ENCODE measurements at regions not wholly inside any gene's neighbourhood (a gene's known extent, or its start where the extent isn't known, plus 50 kb on each side); places are given as distances from the start of the nearest gene placed in this dataset.
"Not testable (repeated sequence)": the region's sequence is repeated elsewhere in the genome, so short reads cannot be mapped to it uniquely, and the experiment has no call there.

GRCh38 chr9:104195142-104195541, 101.0 kb downstream of the SMC2 start:
- DNase-seq (ENCODE audit: low spot score) = not testable (repeated sequence)

DNA sequence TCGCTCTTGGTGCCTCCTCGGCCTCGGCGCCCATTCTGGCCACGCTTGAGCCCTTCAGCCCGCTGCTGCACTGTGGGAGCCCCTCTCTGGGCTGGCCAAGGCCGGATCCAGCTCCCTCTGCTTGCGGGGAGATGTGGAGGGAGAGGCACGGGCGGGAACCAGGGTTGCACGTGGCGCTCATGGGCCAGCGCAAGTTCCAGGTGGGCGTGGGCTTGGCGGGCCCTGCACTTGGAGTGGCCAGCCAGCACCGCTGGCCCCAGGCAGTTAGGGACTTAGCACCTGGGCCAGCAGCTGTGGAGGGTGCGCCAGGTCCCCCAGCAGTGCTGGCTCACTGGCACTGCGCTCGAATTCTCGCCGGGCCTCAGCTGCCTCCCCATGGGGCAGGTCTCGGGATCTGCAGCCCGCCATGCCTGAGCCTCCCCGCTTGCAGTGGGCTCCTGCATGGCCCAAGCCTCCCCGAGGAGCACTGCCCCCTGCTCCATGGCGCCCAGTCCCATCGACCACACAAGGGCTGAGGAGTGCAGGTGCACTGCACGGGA, 106.4 kb downstream of the SMC2 start:
- DNase-seq (ENCODE audit: low spot score) = no peak

DNA sequence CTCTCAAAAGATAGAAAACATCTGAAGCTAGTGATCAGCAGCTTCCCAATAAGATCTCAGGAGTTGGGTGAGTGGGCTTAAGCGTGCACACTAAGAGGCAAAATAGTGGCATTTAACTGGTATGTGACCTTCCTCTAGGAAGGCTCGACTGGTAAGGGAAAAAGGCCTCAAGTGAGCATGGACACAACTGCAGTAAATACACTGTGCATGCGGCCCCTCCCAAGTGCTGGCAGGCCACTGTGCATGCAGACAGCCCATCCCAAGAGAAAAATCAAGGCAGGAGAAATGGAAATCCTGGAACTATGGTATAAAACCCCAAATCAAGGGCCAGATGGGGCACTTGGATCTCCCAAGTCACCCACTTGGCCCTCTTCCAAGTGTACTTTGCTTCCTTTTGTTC, 112.7 kb downstream of the SMC2 start:
- DNase-seq (ENCODE audit: low spot score) = no peak

DNA sequence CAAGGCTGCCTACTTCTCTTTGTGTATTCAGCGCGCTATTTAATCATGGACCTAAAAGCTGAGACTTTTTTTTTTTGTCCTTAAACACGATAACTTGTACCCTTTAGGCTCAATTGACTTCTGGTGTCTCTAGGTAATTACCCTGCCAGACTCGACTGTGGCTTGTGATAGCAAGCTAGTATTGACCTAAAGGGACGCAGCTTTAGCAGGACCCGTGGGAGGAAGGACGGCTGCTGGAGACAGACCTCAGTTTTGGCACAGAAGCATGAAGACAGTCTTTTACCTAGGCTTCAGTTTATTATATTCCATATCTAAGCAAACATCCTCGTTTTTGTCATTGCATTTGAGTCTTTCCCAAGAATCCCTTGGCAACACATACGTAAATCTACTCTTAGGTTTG, 115.3 kb downstream of the SMC2 start:
- DNase-seq (ENCODE audit: low spot score) = no peak

GRCh38 chr9:104227108-104227507, 133.0 kb downstream of the SMC2 start:
- DNase-seq (ENCODE audit: low spot score) = no peak

GRCh38 chr9:104232781-104233341, 138.8 kb downstream of the SMC2 start:
- peak; percentile 6 for DNase-seq (ENCODE audit: low spot score)

GRCh38 chr9:104233366-104233765, 139.3 kb downstream of the SMC2 start:
- DNase-seq (ENCODE audit: low spot score) = no peak

DNA sequence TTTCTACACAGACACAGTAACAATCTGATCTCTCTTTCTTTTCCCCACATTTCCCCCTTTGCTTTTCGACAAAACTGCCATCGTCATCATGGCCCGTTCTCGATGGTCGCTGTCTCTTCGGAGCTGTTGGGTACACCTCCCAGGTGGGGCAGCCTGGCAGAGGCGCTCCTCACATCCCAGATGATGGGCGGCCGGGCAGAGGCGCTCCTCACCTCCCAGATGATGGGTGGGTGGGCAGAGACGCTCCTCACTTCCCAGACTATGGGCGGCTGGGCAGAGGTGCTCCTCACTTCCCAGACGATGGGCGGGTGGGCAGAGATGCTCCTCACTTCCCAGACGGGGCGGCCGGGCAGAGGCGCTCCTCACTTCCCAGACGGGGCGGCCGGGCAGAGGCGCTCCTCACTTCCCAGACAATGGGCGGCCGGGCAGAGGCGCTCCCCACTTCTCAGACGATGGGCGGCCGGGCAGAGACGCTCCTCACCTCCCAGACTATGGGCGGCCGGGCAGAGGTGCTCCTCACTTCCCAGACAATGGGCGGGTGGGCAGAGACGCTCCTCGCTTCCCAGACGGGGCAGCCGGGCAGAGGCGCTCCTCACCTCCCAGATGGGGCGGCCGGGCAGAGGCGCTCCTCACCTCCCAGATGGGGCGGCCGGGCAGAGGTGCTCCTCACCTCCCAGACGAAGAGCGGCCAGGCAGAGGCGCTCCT, 140.7 kb downstream of the SMC2 start:
- not testable (repeated sequence) for DNase-seq (ENCODE audit: low spot score)

- DNase-seq (ENCODE audit: low spot score) = not testable (repeated sequence)
Observed at GRCh38 chr9:104235347-104236120, 141.4 kb downstream of the SMC2 start.

- no peak for DNase-seq (ENCODE audit: low spot score)
Observed at GRCh38 chr9:104238668-104239067, 144.6 kb downstream of the SMC2 start.

- DNase-seq (ENCODE audit: low spot score) = no peak
Observed at GRCh38 chr9:104240890-104241289, 146.8 kb downstream of the SMC2 start.

GRCh38 chr9:104245925-104246324, 151.8 kb downstream of the SMC2 start:
- no peak for DNase-seq (ENCODE audit: low spot score)

DNA sequence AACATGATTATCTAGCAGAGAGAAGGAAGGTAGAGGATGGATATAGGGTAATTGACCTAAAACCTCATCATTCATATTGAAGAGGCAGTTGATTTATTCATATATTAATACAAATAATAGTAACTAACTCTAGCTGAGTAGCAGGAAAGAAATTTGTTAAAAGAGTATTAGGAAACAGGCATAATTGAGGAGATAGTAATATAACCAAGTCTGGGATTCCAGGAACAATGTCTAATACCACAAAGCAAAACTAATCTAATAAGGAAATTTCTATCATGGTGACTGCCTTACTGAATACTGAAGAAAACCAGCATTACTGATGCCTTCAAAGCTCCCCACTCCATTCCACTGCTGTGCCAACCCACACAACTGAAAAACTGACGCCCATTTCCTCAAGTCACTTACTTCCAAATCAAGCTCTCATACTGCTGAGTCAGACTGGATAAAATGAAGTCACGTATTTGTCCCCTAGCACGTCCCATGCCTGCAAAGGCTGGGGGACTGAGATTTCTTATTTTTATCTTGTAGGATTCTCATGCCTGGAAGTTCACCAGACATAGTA, 153.9 kb downstream of the SMC2 start:
- DNase-seq (ENCODE audit: low spot score) = peak; percentile 15

- no peak for DNase-seq (ENCODE audit: low spot score)
Observed at GRCh38 chr9:104256031-104256695, 162.1 kb downstream of the SMC2 start.

- no peak for DNase-seq (ENCODE audit: low spot score)
Observed at GRCh38 chr9:104256696-104257062, 162.6 kb downstream of the SMC2 start.

GRCh38 chr9:104258296-104259011, 164.3 kb downstream of the SMC2 start:
- no peak for DNase-seq (ENCODE audit: low spot score)

- no peak for DNase-seq (ENCODE audit: low spot score)
Observed at GRCh38 chr9:104260004-104260403, 165.9 kb downstream of the SMC2 start.

GRCh38 chr9:104263942-104264341, 169.8 kb downstream of the SMC2 start:
- no peak for DNase-seq (ENCODE audit: low spot score)

DNA sequence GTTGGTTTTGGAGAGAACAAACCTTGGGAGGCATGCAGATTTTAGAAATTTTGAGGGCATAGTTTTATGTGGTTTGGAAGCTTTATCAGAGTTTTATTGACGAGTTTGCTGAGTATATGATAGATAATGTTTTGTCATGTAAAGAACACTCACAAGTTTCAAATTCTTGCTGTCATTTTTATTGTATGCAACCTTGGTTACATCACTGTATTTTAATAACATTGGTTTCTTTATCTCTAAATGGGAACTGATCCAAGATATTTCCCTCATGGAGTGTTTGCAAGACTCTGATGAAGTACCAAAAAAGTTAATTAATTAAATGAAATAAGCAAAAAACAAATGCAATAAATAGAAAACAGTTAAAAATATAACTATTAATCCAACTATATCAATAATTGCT, 170.3 kb downstream of the SMC2 start:
- DNase-seq (ENCODE audit: low spot score) = no peak

GRCh38 chr9:104269374-104269773, 175.3 kb downstream of the SMC2 start:
- DNase-seq (ENCODE audit: low spot score) = no peak

All from GM03348 (cell line).